GM18511 (cell line): ENCODE measurements at regions not wholly inside any gene's neighbourhood (a gene's known extent, or its start where the extent isn't known, plus 50 kb on each side); places are given as distances from the start of the nearest gene placed in this dataset.

ENCODE experiments used
- ATAC-seq: cut with Tn5 transposase; IDR thresholded peaks from one replicate; pipeline ENCODE4 v1.9.1; 2021; ENCODE audit warnings: mild to moderate bottlenecking, moderate library complexity; ENCODE audit not compliant: unreplicated experiment

GRCh38 chr21:28436286-28436932 is 556.3 kb downstream of the LTN1 start:
- no peak for ATAC-seq

- ATAC-seq, result no peak
Measured at GRCh38 chr21:28431527-28432200, 561.0 kb downstream of the LTN1 start.

GRCh38 chr21:28431022-28431421 is 561.7 kb downstream of the LTN1 start:
- no peak for ATAC-seq

GRCh38 chr21:28429161-28429560 is 563.5 kb downstream of the LTN1 start:
- no peak for ATAC-seq

GRCh38 chr21:28427394-28428022 is 565.2 kb downstream of the LTN1 start:
- ATAC-seq, result no peak

- ATAC-seq, result no peak
Measured at GRCh38 chr21:28426545-28426944, 566.1 kb downstream of the LTN1 start.

GRCh38 chr21:28423521-28424190 is 569.0 kb downstream of the LTN1 start:
- ATAC-seq, result no peak

- ATAC-seq, result no peak
Measured at GRCh38 chr21:28421716-28422524, 570.8 kb downstream of the LTN1 start.

GRCh38 chr21:28419811-28420210 is 572.9 kb downstream of the LTN1 start:
- ATAC-seq, result no peak

- no peak for ATAC-seq
Measured at GRCh38 chr21:28418726-28419514, 573.8 kb downstream of the LTN1 start.

- no peak for ATAC-seq
Measured at GRCh38 chr21:28410256-28410655, 582.4 kb downstream of the LTN1 start.

- no peak for ATAC-seq
Measured at GRCh38 chr21:28402616-28402989, 590.1 kb downstream of the LTN1 start.

GRCh38 chr21:28397040-28397439 is 595.6 kb downstream of the LTN1 start:
- no peak for ATAC-seq

GRCh38 chr21:28396421-28396820 is 596.3 kb downstream of the LTN1 start:
- ATAC-seq, result no peak

GRCh38 chr21:28393279-28393678 is 599.4 kb downstream of the LTN1 start:
- ATAC-seq, result no peak

GRCh38 chr21:28391938-28392849 is 600.5 kb downstream of the LTN1 start:
- ATAC-seq, result no peak

- no peak for ATAC-seq
Measured at GRCh38 chr21:28387220-28387619, 605.5 kb downstream of the LTN1 start.

GRCh38 chr21:28385845-28386244 is 606.8 kb downstream of the LTN1 start:
- no peak for ATAC-seq
